Karpas-422 (cell line): ENCODE measurements at regions not wholly inside any gene's neighbourhood (a gene's known extent, or its start where the extent isn't known, plus 50 kb on each side); places are given as distances from the start of the nearest gene placed in this dataset. TPM values are rescaled to one million over a fixed set of nuclear protein-coding genes. Genes with fewer than 3 reads are reported as not detected.
A peak's percentile ranks its signal among the peaks of the same experiment; 100 is the strongest.
"Not testable (repeated sequence)": the region's sequence is repeated elsewhere in the genome, so short reads cannot be mapped to it uniquely, and the experiment has no call there.

Source experiments
- DNase-seq: peaks from one replicate; pipeline ENCODE4 v3.0.0-alpha.2; 2015
- H2AFZ ChIP-seq: fragments of 200-600 bp; sonication (generic); 2 replicates; pipeline ENCODE4 v1.6.1; 2014; ENCODE audit warnings: antibody characterized with exemption, low read length, mixed read lengths
- H3K27ac ChIP-seq: fragments of 200-600 bp; sonication (generic); 2 replicates; pipeline ENCODE4 v1.5.1; 2014; ENCODE audit warnings: mild to moderate bottlenecking, low read length, moderate library complexity
- H3K27me3 ChIP-seq: fragments of 200-600 bp; sonication (generic); 2 replicates; pipeline ENCODE4 v1.6.1; 2014; ENCODE audit warnings: low read length, mixed read lengths
- H3K36me3 ChIP-seq: fragments of 200-600 bp; sonication (generic); 2 replicates; pipeline ENCODE4 v1.6.1; 2014; ENCODE audit warnings: low read length, mixed read lengths; ENCODE audit not compliant: insufficient read depth
- H3K4me1 ChIP-seq: fragments of 200-600 bp; sonication (generic); 2 replicates; pipeline ENCODE4 v1.6.1; 2014; ENCODE audit warnings: mild to moderate bottlenecking, low read length, mixed read lengths
- H3K4me2 ChIP-seq: fragments of 200-600 bp; sonication (generic); 2 replicates; pipeline ENCODE4 v1.6.1; 2014; ENCODE audit warnings: low read length, low read depth, mild to moderate bottlenecking; ENCODE audit not compliant: poor library complexity, severe bottlenecking
- H3K4me3 ChIP-seq: fragments of 200-600 bp; sonication (generic); 2 replicates; pipeline ENCODE4 v1.5.1; 2014; ENCODE audit warnings: mild to moderate bottlenecking, antibody characterized with exemption, low read length, mixed read lengths
- H3K79me2 ChIP-seq: fragments of 200-600 bp; sonication (generic); 2 replicates; pipeline ENCODE4 v1.6.1; 2014; ENCODE audit warnings: mild to moderate bottlenecking, low read length, mixed read lengths
- H3K9ac ChIP-seq: fragments of 200-600 bp; sonication (generic); 2 replicates; pipeline ENCODE4 v1.6.0; 2014; ENCODE audit warnings: low read length
- H3K9me2 ChIP-seq: fragments of 200-600 bp; sonication (generic), shearing (Covaris generic); replicated peaks from 2 replicates; pipeline ENCODE4 v1.6.0; 2014; ENCODE audit warnings: mild to moderate bottlenecking, low read length, moderate library complexity; ENCODE audit not compliant: insufficient read depth
- H3K9me3 ChIP-seq: fragments of 300-700, 200-600 bp; sonication (generic); 2 replicates; pipeline ENCODE4 v1.6.1; 2014; ENCODE audit warnings: low read length, mixed read lengths
- H4K20me1 ChIP-seq: fragments of 200-600 bp; sonication (generic); 2 replicates; pipeline ENCODE4 v1.6.1; 2014; ENCODE audit warnings: mild to moderate bottlenecking, antibody characterized with exemption, low read length, low read depth; ENCODE audit not compliant: insufficient read depth
- small RNA-seq: library from RNA; depleted of rRNA; stranded (forward); fragments of <200 nt; gene quantifications from one replicate; pipeline ENCODE3, GENCODE V24; 2014

GRCh38 chr2:94790169-94790568, 81.1 kb upstream of the TEKT4 start:
- H4K20me1 ChIP-seq, H3K9me2 ChIP-seq, H3K9ac ChIP-seq, H3K27me3 ChIP-seq, H3K4me3 ChIP-seq, H2AFZ ChIP-seq, H3K9me3 ChIP-seq, H3K36me3 ChIP-seq, H3K79me2 ChIP-seq, DNase-seq, H3K4me1 ChIP-seq, H3K27ac ChIP-seq, H3K4me2 ChIP-seq: not testable (repeated sequence)

GRCh38 chr2:94797235-94797634, 74.0 kb upstream of the TEKT4 start:
- H3K36me3 ChIP-seq, H3K9ac ChIP-seq, H3K4me2 ChIP-seq, H3K9me2 ChIP-seq, H2AFZ ChIP-seq, H3K4me1 ChIP-seq, H4K20me1 ChIP-seq, H3K4me3 ChIP-seq, H3K9me3 ChIP-seq, H3K79me2 ChIP-seq, H3K27me3 ChIP-seq, H3K27ac ChIP-seq: not testable (repeated sequence)
- DNase-seq = peak; percentile 46

Small RNAs in the stretch of these regions (small RNA-seq; reads per million reads assigned to genes)
- gene CNN2P11 = not detected
